GM12878 (cell line): ENCODE measurements at regions not wholly inside any gene's neighbourhood (a gene's known extent, or its start where the extent isn't known, plus 50 kb on each side); places are given as distances from the start of the nearest gene placed in this dataset.

Experiments
- CHD1 ChIP-seq: IDR thresholded peaks from 2 replicates; pipeline ENCODE4 v1.6.1; 2012; ENCODE audit warnings: low read depth, low read length, improper control_type of control experiment
- EP300 ChIP-seq, 2 experiments: fragments of 150-350 bp in 1 of 2; IDR thresholded peaks; 2 replicates each; pipeline ENCODE4 v1.6.1; 2011 to 2012; ENCODE audit warnings: low read depth in 2 of 2, low read length in 2 of 2, borderline replicate concordance in 1 of 2, improper control_type of control experiment in 1 of 2, inconsistent platforms in 1 of 2; ENCODE audit not compliant: control insufficient read depth in 1 of 2
- EZH2 ChIP-seq: IDR thresholded peaks from 2 replicates; pipeline ENCODE4 v1.6.1; 2012; ENCODE audit warnings: low read depth, mild to moderate bottlenecking, control low read depth, inconsistent platforms, low read length, borderline replicate concordance; ENCODE audit not compliant: control insufficient read depth
- HCFC1 ChIP-seq: fragments of 150-350 bp; IDR thresholded peaks from 2 replicates; pipeline ENCODE4 v1.6.1; 2014; ENCODE audit warnings: low read length
- JUND ChIP-seq: IDR thresholded peaks from 2 replicates; pipeline ENCODE4 v1.6.1; 2012; ENCODE audit warnings: low read depth, mild to moderate bottlenecking, low read length, improper control_type of control experiment, moderate library complexity
- SMAD1 ChIP-seq: fragments of 450-650 bp; IDR thresholded peaks from 2 replicates; pipeline ENCODE4 v1.6.1; 2018; ENCODE audit warnings: mild to moderate bottlenecking, low read depth; ENCODE audit not compliant: partially characterized antibody
- SREBF2 ChIP-seq: IDR thresholded peaks from 2 replicates; pipeline ENCODE4 v1.6.1; 2012; ENCODE audit warnings: mild to moderate bottlenecking, low read length
- TF ChIP-seq, protein P1 (sequence below): IDR thresholded peaks from 2 replicates; pipeline ENCODE4 v1.6.1; 2011; ENCODE audit warnings: borderline replicate concordance, low read depth, mild to moderate bottlenecking, moderate library complexity, low read length; ENCODE audit not compliant: insufficient read depth, poor library complexity, severe bottlenecking
- TF ChIP-seq, protein P2 (sequence below), 3 experiments: IDR thresholded peaks in 2 of 3; conservative IDR thresholded peaks in 1 of 3; 2 replicates each; pipeline ENCODE4 v1.5.1; 2011; ENCODE audit warnings: low read depth in 3 of 3, low read length in 3 of 3, mild to moderate bottlenecking in 3 of 3, control low read depth in 2 of 3, moderate library complexity in 2 of 3, inconsistent platforms in 1 of 3, mixed read lengths in 1 of 3; ENCODE audit not compliant: control insufficient read depth in 2 of 3, insufficient read depth in 1 of 3; ENCODE audit errors: extremely low read depth in 1 of 3
- TF ChIP-seq, protein P3 (sequence below): IDR thresholded peaks from 2 replicates; pipeline ENCODE4 v1.6.1; 2011; ENCODE audit warnings: mild to moderate bottlenecking, low read depth, low read length, moderate library complexity; ENCODE audit not compliant: insufficient replicate concordance

DNA sequence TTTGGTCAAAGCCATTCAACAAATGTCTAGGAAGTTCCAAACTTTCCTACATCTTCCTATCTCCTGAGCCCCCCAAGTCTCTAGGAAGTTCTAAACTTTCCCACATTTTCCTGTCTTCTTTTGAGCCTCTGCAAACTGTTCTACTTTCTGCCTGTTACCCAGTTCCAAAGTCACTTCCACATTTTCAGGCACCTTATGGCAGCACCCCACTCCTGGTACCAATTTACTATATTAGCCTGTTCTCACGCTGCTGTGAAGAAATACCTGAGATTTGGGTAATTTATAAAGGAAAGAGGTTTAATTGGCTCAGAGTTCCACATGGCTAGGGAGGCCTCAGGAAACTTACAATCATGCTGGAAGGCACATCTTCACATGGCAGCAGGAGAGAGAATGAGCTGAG, 869.2 kb downstream of the TDRD15 start:
- TF ChIP-seq, protein P1, sequence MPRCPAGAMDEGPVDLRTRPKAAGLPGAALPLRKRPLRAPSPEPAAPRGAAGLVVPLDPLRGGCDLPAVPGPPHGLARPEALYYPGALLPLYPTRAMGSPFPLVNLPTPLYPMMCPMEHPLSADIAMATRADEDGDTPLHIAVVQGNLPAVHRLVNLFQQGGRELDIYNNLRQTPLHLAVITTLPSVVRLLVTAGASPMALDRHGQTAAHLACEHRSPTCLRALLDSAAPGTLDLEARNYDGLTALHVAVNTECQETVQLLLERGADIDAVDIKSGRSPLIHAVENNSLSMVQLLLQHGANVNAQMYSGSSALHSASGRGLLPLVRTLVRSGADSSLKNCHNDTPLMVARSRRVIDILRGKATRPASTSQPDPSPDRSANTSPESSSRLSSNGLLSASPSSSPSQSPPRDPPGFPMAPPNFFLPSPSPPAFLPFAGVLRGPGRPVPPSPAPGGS = no peak
- TF ChIP-seq EP300 (IDR thresholded peaks at IDR 0.05; ENCODE audit: borderline replicate concordance in 1 of 2, control insufficient read depth in 1 of 2, low read depth in 2 of 2, low read length in 2 of 2) (no peak), EZH2 (no peak), JUND (no peak), CHD1 (no peak), HCFC1 (no peak), SMAD1 (no peak), SREBF2 (no peak)
- TF ChIP-seq, protein P2, sequence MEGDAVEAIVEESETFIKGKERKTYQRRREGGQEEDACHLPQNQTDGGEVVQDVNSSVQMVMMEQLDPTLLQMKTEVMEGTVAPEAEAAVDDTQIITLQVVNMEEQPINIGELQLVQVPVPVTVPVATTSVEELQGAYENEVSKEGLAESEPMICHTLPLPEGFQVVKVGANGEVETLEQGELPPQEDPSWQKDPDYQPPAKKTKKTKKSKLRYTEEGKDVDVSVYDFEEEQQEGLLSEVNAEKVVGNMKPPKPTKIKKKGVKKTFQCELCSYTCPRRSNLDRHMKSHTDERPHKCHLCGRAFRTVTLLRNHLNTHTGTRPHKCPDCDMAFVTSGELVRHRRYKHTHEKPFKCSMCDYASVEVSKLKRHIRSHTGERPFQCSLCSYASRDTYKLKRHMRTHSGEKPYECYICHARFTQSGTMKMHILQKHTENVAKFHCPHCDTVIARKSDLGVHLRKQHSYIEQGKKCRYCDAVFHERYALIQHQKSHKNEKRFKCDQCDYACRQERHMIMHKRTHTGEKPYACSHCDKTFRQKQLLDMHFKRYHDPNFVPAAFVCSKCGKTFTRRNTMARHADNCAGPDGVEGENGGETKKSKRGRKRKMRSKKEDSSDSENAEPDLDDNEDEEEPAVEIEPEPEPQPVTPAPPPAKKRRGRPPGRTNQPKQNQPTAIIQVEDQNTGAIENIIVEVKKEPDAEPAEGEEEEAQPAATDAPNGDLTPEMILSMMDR (IDR thresholded peaks at IDR 0.05 in 2 of 3, conservative IDR thresholded peaks at IDR 0.05 in 1 of 3; ENCODE audit: control insufficient read depth in 2 of 3, extremely low read depth in 1 of 3, insufficient read depth in 1 of 3, low read depth in 3 of 3, low read length in 3 of 3) = no peak
- TF ChIP-seq, protein P3, sequence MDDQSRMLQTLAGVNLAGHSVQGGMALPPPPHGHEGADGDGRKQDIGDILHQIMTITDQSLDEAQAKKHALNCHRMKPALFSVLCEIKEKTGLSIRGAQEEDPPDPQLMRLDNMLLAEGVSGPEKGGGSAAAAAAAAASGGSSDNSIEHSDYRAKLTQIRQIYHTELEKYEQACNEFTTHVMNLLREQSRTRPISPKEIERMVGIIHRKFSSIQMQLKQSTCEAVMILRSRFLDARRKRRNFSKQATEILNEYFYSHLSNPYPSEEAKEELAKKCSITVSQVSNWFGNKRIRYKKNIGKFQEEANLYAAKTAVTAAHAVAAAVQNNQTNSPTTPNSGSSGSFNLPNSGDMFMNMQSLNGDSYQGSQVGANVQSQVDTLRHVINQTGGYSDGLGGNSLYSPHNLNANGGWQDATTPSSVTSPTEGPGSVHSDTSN = no peak
